H9 (cell line): ENCODE measurements at regions not wholly inside any gene's neighbourhood (a gene's known extent, or its start where the extent isn't known, plus 50 kb on each side); places are given as distances from the start of the nearest gene placed in this dataset.

Source experiments
- DNase-seq: peaks from one replicate; pipeline ENCODE4 v3.0.0-alpha.2; 2017
- H2AFZ ChIP-seq: one replicate; pipeline ENCODE4 v1.6.1; 2013; ENCODE audit warnings: mild to moderate bottlenecking, low read length, control low read depth, moderate library complexity
- H2AK5ac ChIP-seq: 2 replicates; pipeline ENCODE4 v1.6.1; 2013; ENCODE audit warnings: low read length, control low read depth, mixed read lengths; ENCODE audit not compliant: insufficient read length
- H2BK120ac ChIP-seq: one replicate; pipeline ENCODE4 v1.6.1; 2013; ENCODE audit warnings: low read depth, mild to moderate bottlenecking, low read length, control low read depth, inconsistent platforms; ENCODE audit not compliant: poor library complexity, severe bottlenecking
- H2BK12ac ChIP-seq: 2 replicates; pipeline ENCODE4 v1.6.1; 2013; ENCODE audit warnings: low read length, control low read depth, mixed read lengths, low read depth; ENCODE audit not compliant: insufficient read length
- H2BK15ac ChIP-seq: 2 replicates; pipeline ENCODE4 v1.6.1; 2013; ENCODE audit warnings: low read depth, low read length, control low read depth
- H2BK20ac ChIP-seq: one replicate; pipeline ENCODE4 v1.6.1; 2013; ENCODE audit warnings: low read depth, mild to moderate bottlenecking, low read length, control low read depth, inconsistent platforms; ENCODE audit not compliant: poor library complexity, severe bottlenecking
- H2BK5ac ChIP-seq: 2 replicates; pipeline ENCODE4 v1.6.1; 2013; ENCODE audit warnings: low read length, control low read depth, mixed read lengths; ENCODE audit not compliant: insufficient read length
- H3K14ac ChIP-seq: 2 replicates; pipeline ENCODE4 v1.6.1; 2013; ENCODE audit warnings: low read length, control low read depth; ENCODE audit not compliant: insufficient read depth
- H3K18ac ChIP-seq: 2 replicates; pipeline ENCODE4 v1.6.1; 2013; ENCODE audit warnings: low read depth, mild to moderate bottlenecking, mixed read lengths, low read length, control low read depth; ENCODE audit not compliant: insufficient read length
- H3K23ac ChIP-seq: 2 replicates; pipeline ENCODE4 v1.6.1; 2013; ENCODE audit warnings: low read length, control low read depth, mixed read lengths, low read depth; ENCODE audit not compliant: insufficient read length
- H3K23me2 ChIP-seq: 2 replicates; pipeline ENCODE4 v1.6.1; 2013; ENCODE audit warnings: low read depth, mild to moderate bottlenecking, mixed read lengths, low read length, control low read depth; ENCODE audit not compliant: insufficient read length, poor library complexity, severe bottlenecking
- H3K27ac ChIP-seq: 2 replicates; pipeline ENCODE4 v1.5.1; 2013; ENCODE audit warnings: low read length, control low read depth, mixed read lengths, low read depth; ENCODE audit not compliant: insufficient read length
- H3K27me3 ChIP-seq: 2 replicates; pipeline ENCODE4 v1.6.1; 2013; ENCODE audit warnings: low read length, control low read depth, inconsistent platforms; ENCODE audit not compliant: insufficient read depth
- H3K4ac ChIP-seq: 2 replicates; pipeline ENCODE4 v1.6.1; 2013; ENCODE audit warnings: low read depth, mild to moderate bottlenecking, control low read depth, inconsistent platforms, low read length, moderate library complexity
- H3K4me1 ChIP-seq: 2 replicates; pipeline ENCODE4 v1.6.1; 2013; ENCODE audit warnings: low read length, control low read depth, inconsistent platforms; ENCODE audit not compliant: insufficient read depth
- H3K4me2 ChIP-seq: 2 replicates; pipeline ENCODE4 v1.6.1; 2013; ENCODE audit warnings: low read length, control low read depth, mixed read lengths; ENCODE audit not compliant: insufficient read length, insufficient read depth
- H3K56ac ChIP-seq: 2 replicates; pipeline ENCODE4 v1.6.1; 2013; ENCODE audit warnings: low read depth, mild to moderate bottlenecking, mixed read lengths, low read length, control low read depth; ENCODE audit not compliant: insufficient read length
- H3K79me1 ChIP-seq: 2 replicates; pipeline ENCODE4 v1.6.1; 2013; ENCODE audit warnings: low read depth, mild to moderate bottlenecking, moderate library complexity, low read length, control low read depth, inconsistent platforms; ENCODE audit not compliant: insufficient read depth, poor library complexity, severe bottlenecking
- H3K79me2 ChIP-seq: 2 replicates; pipeline ENCODE4 v1.6.1; 2013; ENCODE audit warnings: low read length, control low read depth, inconsistent platforms; ENCODE audit not compliant: insufficient read depth
- H3K9ac ChIP-seq: 2 replicates; pipeline ENCODE4 v1.6.1; 2013; ENCODE audit warnings: low read length, control low read depth, mixed read lengths; ENCODE audit not compliant: insufficient read length; ENCODE audit errors: extremely low read depth
- H3K9me3 ChIP-seq: one replicate; pipeline ENCODE4 v1.6.1; 2013; ENCODE audit warnings: low read depth, low read length, inconsistent platforms; ENCODE audit not compliant: control insufficient read depth
- H3T11ph ChIP-seq: one replicate; pipeline ENCODE4 v1.6.1; 2013; ENCODE audit warnings: mild to moderate bottlenecking, low read length, control low read depth, inconsistent platforms
- H4K20me1 ChIP-seq: one replicate; pipeline ENCODE4 v1.6.1; 2013; ENCODE audit not compliant: control insufficient read depth, insufficient read length, insufficient read depth
- H4K5ac ChIP-seq: 2 replicates; pipeline ENCODE4 v1.6.1; 2013; ENCODE audit warnings: low read depth, mild to moderate bottlenecking, mixed read lengths, low read length, control low read depth; ENCODE audit not compliant: insufficient read length
- H4K8ac ChIP-seq: replicated peaks from 2 replicates; pipeline ENCODE4 v1.6.1; 2013; ENCODE audit warnings: low read length, control low read depth, mixed read lengths, low read depth; ENCODE audit not compliant: insufficient read length
- H4K91ac ChIP-seq: 2 replicates; pipeline ENCODE4 v1.6.1; 2013; ENCODE audit warnings: low read depth, mild to moderate bottlenecking, moderate library complexity, mixed read lengths, low read length, control low read depth; ENCODE audit not compliant: insufficient read length
- H3K27ac Mint-ChIP-seq, 3 experiments: 2 replicates in 2 of 3; 3 replicates in 1 of 3; pipeline ENCODE4 v1.8.0; 2020 to 2021; ENCODE audit warnings: mixed read lengths in 3 of 3, mild to moderate bottlenecking in 1 of 3, moderate library complexity in 1 of 3
- H3K27me3 Mint-ChIP-seq: 2 replicates; pipeline ENCODE4 v1.8.0; 2021; ENCODE audit warnings: low read depth, mild to moderate bottlenecking, moderate library complexity, mixed read lengths
- H3K36me3 Mint-ChIP-seq, 3 experiments: 2 replicates in 2 of 3; 3 replicates in 1 of 3; pipeline ENCODE4 v1.8.0; 2020 to 2021; ENCODE audit warnings: low read depth in 3 of 3, mixed read lengths in 3 of 3; ENCODE audit not compliant: insufficient read depth in 1 of 3
- H3K4me1 Mint-ChIP-seq, 2 experiments: 2 replicates each; pipeline ENCODE4 v1.8.0; 2020; ENCODE audit warnings: mixed read lengths in 2 of 2
- H3K4me3 Mint-ChIP-seq, 2 experiments: 2 replicates in 1 of 2; 3 replicates in 1 of 2; pipeline ENCODE4 v1.8.0; 2020 to 2021; ENCODE audit warnings: mild to moderate bottlenecking in 2 of 2, mixed read lengths in 2 of 2, moderate library complexity in 1 of 2
- H3K9me3 Mint-ChIP-seq, 2 experiments: 2 replicates in 1 of 2; 3 replicates in 1 of 2; pipeline ENCODE4 v1.8.0; 2020; ENCODE audit warnings: mild to moderate bottlenecking in 2 of 2, mixed read lengths in 2 of 2, moderate library complexity in 1 of 2
- CTCF ChIP-seq: fragments of 200-600 bp; sonication (generic); conservative IDR thresholded peaks from 3 replicates; pipeline ENCODE4 v1.8.0; 2021; ENCODE audit warnings: antibody characterized with exemption, mild to moderate bottlenecking
- WGBS: extraction: QIAGEN DNeasy Blood & Tissue Kit; methylation state at CpG from one replicate; pipeline ENCODE4 v1.1.7; 2013; ENCODE audit warnings: missing lambda C conversion rate, low lambda C conversion rate, mixed read lengths; ENCODE audit not compliant: insufficient read length; ENCODE audit errors: extremely low coverage; 5-methylcytosine and 5-hydroxymethylcytosine counted together

GRCh38 chr17:71251951-71252350 lies 868.9 kb upstream of the SOX9 start:
- no peak overlapping the region for H3K4ac ChIP-seq
- H3K4me2 ChIP-seq, result no peak overlapping the region
- no peaks in the 10 kb centered on the region for H3K23me2 ChIP-seq
- H2BK5ac ChIP-seq, result no peak overlapping the region
- TF ChIP-seq CTCF, result no peak
- no peaks in the 10 kb centered on the region for H3K36me3 Mint-ChIP-seq
- H2AK5ac ChIP-seq, result no peak overlapping the region
- H3K9me3 ChIP-seq, result no peaks in the 10 kb centered on the region
- H2BK20ac ChIP-seq, result no peak overlapping the region
- H3K9ac ChIP-seq, result no peak overlapping the region
- no peaks in the 10 kb centered on the region for H3K4me1 ChIP-seq
- DNase-seq, result no peak
- no peak overlapping the region for H3K56ac ChIP-seq
- no peak overlapping the region for H2BK12ac ChIP-seq
- no peak overlapping the region for H3K23ac ChIP-seq
- no peak overlapping the region for H4K8ac ChIP-seq
- no peak overlapping the region for H2AFZ ChIP-seq
- H3K18ac ChIP-seq, result no peak overlapping the region
- no peaks in the 10 kb centered on the region for H3K79me1 ChIP-seq
- H3T11ph ChIP-seq, result no peak overlapping the region
- no CpG with 5 or more reads among the region's 2 CpGs for WGBS
- H4K5ac ChIP-seq, result no peak overlapping the region
- H3K79me2 ChIP-seq, result no peaks in the 10 kb centered on the region
- H3K27me3 ChIP-seq, result no peaks in the 10 kb centered on the region
- H4K91ac ChIP-seq, result no peak overlapping the region
- H2BK120ac ChIP-seq, result no peak overlapping the region
- no peaks in the 10 kb centered on the region; a peak in 1 of 4 replicates for H3K4me1 Mint-ChIP-seq
- H3K4me3 Mint-ChIP-seq, result no peak overlapping the region
- H4K20me1 ChIP-seq, result no peaks in the 10 kb centered on the region
- H3K27me3 Mint-ChIP-seq, result no peaks in the 10 kb centered on the region
- H3K9me3 Mint-ChIP-seq, result no peaks in the 10 kb centered on the region
- no peak overlapping the region for H3K27ac Mint-ChIP-seq
- H3K14ac ChIP-seq, result no peak overlapping the region
- H2BK15ac ChIP-seq, result no peak overlapping the region
- H3K27ac ChIP-seq, result no peak overlapping the region
